Stimulated activated memory B cell treated with anti-CD40 and anti-IgM and Interleukin-4, amounts not matched to agents 10 μg/mL and 1 μg/mL and 100 μg/mL, for 72 hours (primary cell): ENCODE measurements at regions not wholly inside any gene's neighbourhood (a gene's known extent, or its start where the extent isn't known, plus 50 kb on each side); places are given as distances from the start of the nearest gene placed in this dataset.

Experiments
- ATAC-seq: fragments of 150-1000 bp; cut with Tn5 transposase; 2 replicates; pipeline ENCODE4 v1.10.0; 2021
- H3K27ac Mint-ChIP-seq: one replicate; pipeline ENCODE4 v1.8.0; 2022; ENCODE audit warnings: mild to moderate bottlenecking, mixed read lengths
- H3K27me3 Mint-ChIP-seq: one replicate; pipeline ENCODE4 v1.8.0; 2022; ENCODE audit warnings: mixed read lengths
- H3K36me3 Mint-ChIP-seq: one replicate; pipeline ENCODE4 v1.8.0; 2022; ENCODE audit warnings: mixed read lengths
- H3K4me1 Mint-ChIP-seq: one replicate; pipeline ENCODE4 v1.8.0; 2022; ENCODE audit warnings: mixed read lengths
- H3K4me3 Mint-ChIP-seq: one replicate; pipeline ENCODE4 v1.8.0; 2022; ENCODE audit warnings: mild to moderate bottlenecking, moderate library complexity, mixed read lengths
- H3K9me3 Mint-ChIP-seq: one replicate; pipeline ENCODE4 v1.8.0; 2022; ENCODE audit warnings: mixed read lengths

DNA sequence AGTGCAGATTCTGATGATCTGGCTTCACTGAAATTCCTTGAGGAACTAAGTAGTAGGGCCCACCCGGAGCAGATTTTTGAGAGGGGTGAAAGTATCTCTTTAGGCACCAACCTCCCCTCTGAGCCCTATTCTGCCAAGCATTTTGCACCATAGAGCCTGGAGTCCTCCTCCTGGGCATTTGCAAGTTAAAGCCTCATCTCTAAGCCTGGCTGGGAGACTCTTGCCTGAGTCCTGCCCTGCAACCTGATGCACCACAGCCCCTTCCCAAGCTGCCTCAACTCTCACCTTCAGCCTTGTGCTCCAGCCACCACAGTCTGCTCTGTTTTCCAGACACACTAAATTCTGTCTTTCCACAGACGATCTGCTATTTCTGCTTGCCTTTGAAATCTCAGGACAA is 79.6 kb upstream of the PKDCC start:
- no peaks in the 10 kb centered on the region for H3K4me1 Mint-ChIP-seq
- H3K27me3 Mint-ChIP-seq: peaks cover 48% of the 10 kb centered on the region
- no peaks in the 10 kb centered on the region for H3K9me3 Mint-ChIP-seq
- ATAC-seq: no peak
- no peaks in the 10 kb centered on the region for H3K36me3 Mint-ChIP-seq
- no peak overlapping the region for H3K27ac Mint-ChIP-seq
- no peak overlapping the region for H3K4me3 Mint-ChIP-seq

DNA sequence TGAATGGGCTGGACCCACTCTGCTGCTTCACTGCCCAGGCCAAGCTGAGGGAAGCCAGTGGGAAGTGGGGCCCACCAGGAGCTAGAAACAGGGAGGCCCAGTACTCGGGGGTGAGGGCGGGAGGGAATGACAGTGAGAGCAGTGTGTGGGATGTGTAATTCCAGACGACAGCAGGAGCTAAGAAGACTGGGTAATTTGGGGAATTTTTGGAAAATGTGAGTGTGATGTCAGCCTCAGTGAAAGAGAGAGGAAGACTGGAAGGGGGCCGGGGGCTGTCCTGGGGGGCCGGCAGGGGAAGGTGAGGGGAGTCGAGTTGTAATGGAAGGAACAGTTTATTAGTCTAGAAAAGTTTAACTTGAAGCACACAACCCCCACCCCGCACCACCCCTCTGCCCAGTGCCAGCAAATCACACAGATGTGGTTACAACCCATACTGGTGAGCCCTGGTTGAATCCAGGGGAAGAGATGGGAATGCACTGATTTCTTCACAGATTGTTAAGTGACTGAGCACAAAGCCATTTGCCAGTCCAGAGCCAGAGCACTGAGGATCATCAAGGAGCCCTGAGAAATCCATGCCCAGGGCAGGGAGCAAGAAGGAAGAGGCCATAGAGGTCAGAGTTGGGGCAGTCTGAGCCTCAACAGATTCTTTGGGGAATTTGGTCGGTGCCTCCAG is 76.7 kb upstream of the PKDCC start:
- no peaks in the 10 kb centered on the region for H3K36me3 Mint-ChIP-seq
- peaks cover 46% of the 10 kb centered on the region for H3K27me3 Mint-ChIP-seq
- no peak overlapping the region for H3K4me3 Mint-ChIP-seq
- H3K9me3 Mint-ChIP-seq: no peaks in the 10 kb centered on the region
- H3K27ac Mint-ChIP-seq: no peak overlapping the region
- H3K4me1 Mint-ChIP-seq: no peaks in the 10 kb centered on the region
- peak; percentile 5 for ATAC-seq

DNA sequence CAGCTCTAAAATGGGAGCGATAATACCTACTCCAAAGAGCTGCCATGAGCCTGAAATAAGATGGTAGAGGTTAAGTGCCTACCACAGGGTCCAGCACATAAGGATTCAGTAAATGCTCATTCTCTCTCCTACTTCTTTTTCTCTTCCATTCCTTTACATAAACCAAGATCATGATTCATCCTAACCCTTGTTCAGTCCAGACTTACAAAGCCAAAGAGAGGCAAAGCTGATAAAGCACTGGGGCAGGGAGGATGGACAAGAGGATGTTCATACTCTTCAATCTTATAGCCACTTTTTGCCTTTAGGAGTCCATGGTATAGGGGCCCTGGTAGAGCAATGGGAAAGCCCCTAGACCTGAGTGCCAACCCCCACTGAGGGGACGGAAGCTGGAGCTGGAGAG is 75.6 kb upstream of the PKDCC start:
- Mint-ChIP-seq H3K36me3 (no peaks in the 10 kb centered on the region), H3K27ac (no peak overlapping the region), H3K27me3 (peaks cover 41% of the 10 kb centered on the region), H3K9me3 (no peaks in the 10 kb centered on the region), H3K4me1 (no peaks in the 10 kb centered on the region), H3K4me3 (no peak overlapping the region)
- no peak for ATAC-seq

DNA sequence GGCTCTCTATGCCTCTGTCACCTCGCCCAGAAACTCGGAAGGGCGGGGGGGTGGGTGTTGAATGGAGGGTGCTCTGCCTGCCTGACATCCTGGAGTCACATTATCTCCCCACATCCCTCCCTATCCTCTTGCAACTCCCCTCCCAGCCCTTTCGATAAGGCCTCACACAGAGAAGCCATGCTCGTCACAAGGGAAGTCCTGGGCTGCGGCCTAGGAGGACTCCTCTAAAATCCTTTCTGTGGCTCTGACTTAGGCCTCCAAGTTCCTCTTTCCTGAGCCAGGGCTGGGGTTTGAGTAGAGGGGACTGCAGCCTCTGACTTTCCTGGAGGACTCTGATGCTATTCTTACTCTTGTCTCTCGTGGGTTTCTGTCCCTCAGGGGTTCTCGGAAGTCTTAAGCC is 75.0 kb upstream of the PKDCC start:
- Mint-ChIP-seq H3K4me1 (no peaks in the 10 kb centered on the region), H3K36me3 (no peaks in the 10 kb centered on the region), H3K27ac (no peak overlapping the region), H3K27me3 (peaks cover 38% of the 10 kb centered on the region), H3K9me3 (peaks cover 1% of the 10 kb centered on the region), H3K4me3 (no peak overlapping the region)
- ATAC-seq: no peak

DNA sequence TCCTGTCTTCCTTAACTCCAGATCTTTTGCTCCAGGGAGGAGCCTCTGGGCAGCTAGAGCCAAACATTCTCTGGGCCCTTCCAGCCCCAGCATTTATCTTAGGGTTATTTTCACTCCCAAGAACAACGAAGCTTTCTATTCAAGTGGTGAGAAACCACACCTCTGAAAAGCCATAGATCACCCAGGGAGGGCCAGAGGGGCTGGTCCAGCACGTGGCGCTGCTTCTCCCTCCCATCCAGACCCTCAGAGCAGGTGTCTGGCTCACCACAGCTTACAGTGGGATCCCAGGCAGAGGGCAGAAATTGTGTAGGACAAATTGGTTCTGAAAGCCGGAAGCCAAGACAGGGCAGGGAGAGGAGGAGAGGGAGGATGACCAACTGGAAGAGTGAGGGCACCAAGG is 74.0 kb upstream of the PKDCC start:
- Mint-ChIP-seq H3K27ac (no peak overlapping the region), H3K9me3 (peaks cover 4% of the 10 kb centered on the region), H3K4me1 (no peaks in the 10 kb centered on the region), H3K36me3 (no peaks in the 10 kb centered on the region), H3K27me3 (peaks cover 38% of the 10 kb centered on the region), H3K4me3 (no peak overlapping the region)
- no peak for ATAC-seq

DNA sequence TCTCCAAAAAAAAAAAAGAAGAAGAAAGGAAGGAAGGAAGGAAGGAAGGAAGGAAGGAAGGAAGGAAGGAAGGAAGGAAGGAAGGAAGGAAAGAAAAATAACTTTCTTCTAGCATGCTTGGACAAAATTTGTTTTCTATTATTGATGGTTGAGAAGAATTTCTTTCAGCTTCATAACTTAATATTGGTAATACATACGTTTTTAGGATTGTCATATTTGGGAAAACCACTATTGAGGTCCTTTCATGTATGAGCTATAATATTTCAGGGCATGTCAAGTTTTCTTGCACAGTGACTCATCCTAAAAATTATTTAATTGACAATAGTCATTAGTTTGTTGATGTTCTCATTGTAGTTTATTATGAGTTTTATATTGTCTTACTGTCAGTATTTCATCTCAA is 66.4 kb upstream of the PKDCC start:
- Mint-ChIP-seq H3K27me3 (peaks cover 12% of the 10 kb centered on the region), H3K4me3 (no peak overlapping the region), H3K9me3 (peaks cover 8% of the 10 kb centered on the region), H3K4me1 (no peaks in the 10 kb centered on the region), H3K27ac (no peak overlapping the region), H3K36me3 (no peaks in the 10 kb centered on the region)
- ATAC-seq: no peak

DNA sequence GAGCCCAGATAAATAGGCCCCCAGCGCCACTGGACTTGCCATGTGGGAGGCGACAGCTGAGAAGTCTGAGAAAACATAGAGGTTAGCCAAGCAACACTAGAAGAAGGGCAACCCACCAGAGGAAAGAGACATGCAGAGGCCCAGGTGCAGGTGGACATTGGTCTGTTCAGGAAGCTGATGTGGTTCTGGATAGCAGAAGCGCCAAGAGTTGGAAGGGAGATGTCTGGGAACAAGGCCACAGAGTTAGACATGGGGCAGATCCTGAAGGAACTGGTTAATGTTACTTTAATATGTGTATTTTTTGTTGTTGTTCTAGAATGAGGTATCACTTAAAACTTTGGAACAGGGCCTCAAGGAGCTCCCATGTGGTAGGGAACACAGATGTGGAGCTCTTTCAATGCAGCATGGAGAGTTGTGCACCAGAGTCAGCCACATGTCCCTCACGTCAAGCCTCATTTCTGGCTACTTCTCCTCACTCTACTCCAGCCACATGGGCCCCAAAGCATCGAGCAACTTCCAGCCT is 62.2 kb upstream of the PKDCC start:
- Mint-ChIP-seq H3K4me1 (no peaks in the 10 kb centered on the region), H3K27me3 (peaks cover 46% of the 10 kb centered on the region), H3K4me3 (no peak overlapping the region), H3K9me3 (no peaks in the 10 kb centered on the region), H3K36me3 (no peaks in the 10 kb centered on the region), H3K27ac (no peak overlapping the region)
- ATAC-seq: no peak

DNA sequence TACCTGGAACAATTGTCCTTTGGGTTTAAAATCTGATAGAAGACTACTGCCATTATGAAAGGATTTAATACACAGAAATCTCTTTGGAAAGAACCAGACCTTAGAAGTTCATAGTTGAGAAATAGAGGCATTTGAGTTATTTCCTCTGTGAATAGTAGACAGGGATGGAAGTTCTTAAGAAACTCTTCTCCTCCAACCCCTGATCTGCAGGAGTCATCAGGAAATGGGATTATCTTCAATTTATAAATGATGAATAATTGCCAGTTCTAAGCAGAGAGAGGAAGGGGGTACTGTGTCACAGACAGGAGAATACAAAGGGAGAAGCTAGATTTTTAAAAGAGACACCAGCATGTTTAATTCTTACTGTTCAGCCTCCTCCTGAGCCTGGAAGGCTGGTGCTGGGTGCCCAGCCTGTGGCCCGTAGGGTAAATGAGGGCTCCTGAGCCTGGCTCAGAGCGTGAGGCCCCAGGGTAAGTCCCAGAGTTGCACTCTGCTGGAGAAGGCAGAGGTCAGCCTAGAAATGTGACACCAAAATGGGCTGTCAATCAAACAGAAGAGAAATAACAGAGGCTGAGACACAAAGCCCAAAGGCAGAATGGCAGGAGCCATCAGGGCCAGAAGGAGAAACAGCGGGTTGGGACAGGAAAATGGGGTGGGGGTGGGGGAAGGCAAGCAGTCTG is 58.2 kb upstream of the PKDCC start:
- no peak overlapping the region for H3K27ac Mint-ChIP-seq
- H3K36me3 Mint-ChIP-seq: no peaks in the 10 kb centered on the region
- peaks cover 2% of the 10 kb centered on the region for H3K9me3 Mint-ChIP-seq
- no peaks in the 10 kb centered on the region for H3K4me1 Mint-ChIP-seq
- peaks cover 55% of the 10 kb centered on the region for H3K27me3 Mint-ChIP-seq
- ATAC-seq: no peak
- no peak overlapping the region for H3K4me3 Mint-ChIP-seq

DNA sequence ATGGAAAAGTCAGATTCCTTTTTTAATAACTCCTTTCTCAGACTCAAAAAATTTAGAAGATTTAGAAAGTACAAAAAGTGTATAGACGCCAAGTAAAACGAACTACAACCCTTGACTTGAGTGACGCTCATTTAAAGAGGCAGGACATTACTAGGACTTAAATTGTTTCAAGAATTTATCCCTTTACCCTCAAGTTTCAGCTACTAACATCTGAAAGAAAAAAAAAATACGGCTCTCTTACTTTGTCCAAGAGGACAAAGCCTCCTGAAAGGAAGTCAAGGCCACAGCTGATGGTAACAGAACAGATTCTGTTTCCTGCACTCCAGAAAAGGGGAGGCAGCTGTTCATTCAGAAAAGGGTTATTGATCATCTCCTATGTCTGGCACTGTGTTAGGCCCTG is 57.6 kb upstream of the PKDCC start:
- no peak overlapping the region for H3K27ac Mint-ChIP-seq
- H3K36me3 Mint-ChIP-seq: no peaks in the 10 kb centered on the region
- H3K9me3 Mint-ChIP-seq: peaks cover 4% of the 10 kb centered on the region
- no peak overlapping the region for H3K4me3 Mint-ChIP-seq
- no peak for ATAC-seq
- H3K27me3 Mint-ChIP-seq: peaks cover 53% of the 10 kb centered on the region
- H3K4me1 Mint-ChIP-seq: no peaks in the 10 kb centered on the region

DNA sequence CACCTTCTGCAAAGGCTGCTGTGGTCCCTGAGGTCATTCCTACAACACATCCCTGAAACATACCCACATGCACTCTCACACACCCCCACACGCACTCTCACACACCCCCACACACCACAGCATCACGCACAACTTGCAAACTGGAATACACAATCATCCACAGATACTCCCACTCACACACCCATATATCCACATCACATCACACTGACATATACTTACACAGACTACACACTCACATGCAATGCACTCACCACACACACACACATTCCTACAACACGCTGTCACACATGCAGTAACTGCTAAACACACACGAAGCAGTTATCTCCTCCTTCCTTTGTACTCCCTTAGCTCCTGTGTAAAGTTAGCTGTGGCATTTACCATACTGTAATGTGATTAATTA is 57.1 kb upstream of the PKDCC start:
- H3K4me3 Mint-ChIP-seq: no peak overlapping the region
- H3K36me3 Mint-ChIP-seq: no peaks in the 10 kb centered on the region
- no peak for ATAC-seq
- no peaks in the 10 kb centered on the region for H3K4me1 Mint-ChIP-seq
- no peak overlapping the region for H3K27ac Mint-ChIP-seq
- peaks cover 49% of the 10 kb centered on the region for H3K27me3 Mint-ChIP-seq
- H3K9me3 Mint-ChIP-seq: peaks cover 4% of the 10 kb centered on the region

DNA sequence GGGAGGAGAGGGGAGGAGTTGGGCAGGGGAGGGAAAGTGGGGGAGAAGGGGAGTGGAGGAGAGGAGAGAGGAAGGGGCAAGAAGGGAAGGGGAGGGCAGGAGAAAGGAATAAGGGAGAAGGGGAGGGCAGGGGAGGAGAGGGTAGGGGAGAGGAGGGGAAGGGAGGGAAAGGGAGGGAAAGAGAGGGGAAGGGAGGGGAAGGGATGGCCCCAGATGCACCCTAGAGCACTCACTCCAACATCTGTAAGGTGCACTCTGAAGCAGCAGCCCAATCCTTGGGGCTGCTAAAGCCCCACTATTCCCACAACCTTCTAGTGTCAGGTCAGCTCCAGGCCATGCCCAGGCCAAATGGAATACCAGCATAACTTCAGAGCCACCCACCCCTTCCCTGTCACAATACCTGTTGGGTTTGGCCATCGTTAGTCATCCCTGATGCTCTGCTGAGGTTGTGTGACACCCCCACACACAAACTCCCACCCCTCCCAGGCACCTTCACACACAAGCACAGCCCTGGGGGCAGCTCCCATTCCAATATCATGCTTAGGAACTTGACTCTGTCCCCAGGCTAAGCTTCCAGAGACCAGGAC is 55.7 kb upstream of the PKDCC start:
- Mint-ChIP-seq H3K27me3 (peaks cover 42% of the 10 kb centered on the region), H3K27ac (no peak overlapping the region), H3K9me3 (peaks cover 4% of the 10 kb centered on the region), H3K4me3 (no peak overlapping the region), H3K4me1 (no peaks in the 10 kb centered on the region), H3K36me3 (no peaks in the 10 kb centered on the region)
- no peak for ATAC-seq

DNA sequence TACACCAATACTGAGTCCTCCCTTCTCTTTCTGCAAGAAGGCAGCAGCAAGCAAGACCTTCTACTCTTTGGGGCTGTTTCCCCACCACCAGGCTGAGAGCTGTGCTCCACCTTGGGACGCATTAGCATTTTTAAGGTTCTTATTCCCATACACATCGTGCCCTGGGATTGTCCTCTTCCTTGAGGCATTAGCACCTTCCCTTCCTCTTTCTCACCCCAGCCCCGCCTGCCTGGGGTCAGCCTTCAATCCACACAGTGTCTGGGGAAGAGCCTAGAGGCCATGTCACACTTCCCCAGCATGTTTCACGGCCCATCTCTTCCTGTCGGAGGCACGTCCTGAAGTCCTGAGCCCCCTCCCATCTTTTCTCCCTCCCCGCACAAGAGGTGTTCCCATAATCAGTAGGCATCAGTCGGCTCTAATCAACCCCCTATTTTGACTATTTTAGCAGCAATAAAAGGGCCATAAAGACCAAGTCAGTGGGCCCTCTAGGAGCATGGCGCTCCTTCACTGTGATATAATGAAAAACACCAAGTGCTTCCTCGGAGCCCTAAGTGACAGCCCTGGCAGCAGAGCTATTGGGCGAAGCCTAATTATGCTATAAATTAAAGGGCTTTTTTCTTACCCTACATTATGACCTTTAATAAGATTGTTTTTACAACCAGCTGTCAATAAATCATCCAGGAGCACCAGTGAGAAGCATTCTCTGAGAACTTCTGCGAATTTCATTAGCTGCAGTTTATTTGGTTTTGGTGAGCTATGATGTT is 55.0 kb upstream of the PKDCC start:
- Mint-ChIP-seq H3K27me3 (peaks cover 42% of the 10 kb centered on the region), H3K36me3 (no peaks in the 10 kb centered on the region), H3K27ac (no peak overlapping the region), H3K9me3 (peaks cover 4% of the 10 kb centered on the region), H3K4me1 (no peaks in the 10 kb centered on the region), H3K4me3 (no peak overlapping the region)
- no peak for ATAC-seq

DNA sequence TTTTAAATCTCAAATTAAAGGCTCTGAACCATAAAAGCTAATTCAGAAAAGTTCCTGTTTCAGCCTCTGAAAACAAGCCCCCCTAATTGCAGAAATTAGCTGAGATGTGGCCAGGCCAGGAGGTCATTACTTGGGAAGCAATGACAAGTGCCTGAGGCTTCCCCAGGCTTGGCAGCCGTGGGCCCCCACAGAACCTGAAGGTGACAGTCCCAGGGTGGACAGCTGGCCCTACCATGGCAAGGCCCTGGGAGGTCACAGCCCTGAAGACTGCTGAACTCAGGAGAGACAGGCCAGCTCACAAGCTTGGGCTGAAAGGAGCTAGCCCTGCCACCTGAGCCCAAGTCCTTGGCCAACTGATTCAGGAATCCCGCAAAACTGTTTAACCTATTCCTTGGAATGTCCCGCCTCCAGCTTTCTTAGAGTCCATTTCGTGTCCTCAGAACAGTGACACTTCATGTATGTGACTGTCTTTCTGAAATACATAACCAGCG is 54.3 kb upstream of the PKDCC start:
- Mint-ChIP-seq H3K9me3 (peaks cover 4% of the 10 kb centered on the region), H3K36me3 (no peaks in the 10 kb centered on the region), H3K27ac (no peak overlapping the region)

DNA sequence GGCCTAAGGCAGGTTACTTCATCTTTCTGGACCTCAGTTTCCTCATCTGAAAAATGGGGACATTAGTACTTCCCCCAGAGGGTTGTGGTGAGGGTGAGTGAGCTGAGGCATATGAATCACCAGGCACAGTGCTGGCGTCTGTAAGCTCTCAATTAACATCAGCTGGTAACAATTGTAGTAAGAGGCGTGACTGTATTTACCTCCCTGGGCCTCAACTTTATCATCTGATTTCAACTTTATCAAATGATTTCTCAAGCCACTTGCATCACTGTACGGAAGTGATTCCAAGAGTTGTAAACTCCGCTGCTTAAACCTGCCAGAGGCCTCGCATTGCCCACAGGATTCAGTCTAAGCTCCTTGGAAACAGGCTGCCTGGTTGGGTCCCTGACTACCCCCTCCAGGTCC is 53.6 kb upstream of the PKDCC start:
- H3K27ac Mint-ChIP-seq: no peak overlapping the region
- H3K27me3 Mint-ChIP-seq: peaks cover 30% of the 10 kb centered on the region
- H3K9me3 Mint-ChIP-seq: peaks cover 4% of the 10 kb centered on the region
- H3K4me1 Mint-ChIP-seq: no peaks in the 10 kb centered on the region
- H3K4me3 Mint-ChIP-seq: no peak overlapping the region
- H3K36me3 Mint-ChIP-seq: no peaks in the 10 kb centered on the region
- ATAC-seq: no peak

More for the DNA sequence above, 54.3 kb upstream of the PKDCC start:
- ATAC-seq: no peak
- no peaks in the 10 kb centered on the region for H3K4me1 Mint-ChIP-seq
- H3K4me3 Mint-ChIP-seq: no peak overlapping the region
- peaks cover 38% of the 10 kb centered on the region for H3K27me3 Mint-ChIP-seq

DNA sequence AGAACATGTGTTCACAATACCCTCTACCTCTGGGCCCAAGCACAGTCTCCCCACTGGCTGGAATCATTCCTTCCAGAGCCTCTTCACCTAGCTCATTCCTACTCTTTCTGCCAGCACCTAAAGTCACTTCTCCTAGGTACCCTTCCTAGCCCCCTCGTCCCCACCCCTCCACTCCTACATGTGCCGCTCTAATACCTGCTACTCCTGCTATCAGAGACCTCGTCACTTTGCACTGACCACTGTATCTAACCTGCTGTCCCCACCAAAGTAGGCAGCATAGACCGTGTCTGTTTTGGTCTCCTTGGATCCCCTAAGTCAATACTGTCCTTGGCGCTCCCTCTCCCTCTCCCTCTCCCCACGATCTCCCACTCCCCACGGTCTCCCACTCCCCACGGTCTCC is 53.2 kb upstream of the PKDCC start:
- Mint-ChIP-seq H3K4me1 (no peaks in the 10 kb centered on the region), H3K27me3 (peaks cover 26% of the 10 kb centered on the region), H3K27ac (no peak overlapping the region), H3K9me3 (peaks cover 4% of the 10 kb centered on the region), H3K4me3 (no peak overlapping the region), H3K36me3 (no peaks in the 10 kb centered on the region)
- ATAC-seq: no peak
